ENCODE measurements at regions not wholly inside any gene's neighbourhood (a gene's known extent, or its start where the extent isn't known, plus 50 kb on each side); places are given as distances from the start of the nearest gene placed in this dataset.
"Not testable (repeated sequence)": the region's sequence is repeated elsewhere in the genome, so short reads cannot be mapped to it uniquely, and the experiment has no call there.

GRCh38 chr1:70587872-70588366, 176.9 kb downstream of the CTH start:
- no peak overlapping the region for H3K4ac ChIP-seq (ENCODE audit: low read depth, low read length)
- H2BK15ac ChIP-seq (replicated peaks; ENCODE audit: low read depth) = no peak overlapping the region
- no peaks in the 10 kb centered on the region for H3K36me3 ChIP-seq (ENCODE audit: control insufficient read depth, insufficient read depth, low read length)
- no peak overlapping the region for H2BK120ac ChIP-seq (ENCODE audit: low read depth, low read length)
- no peaks in the 10 kb centered on the region for H3K27me3 ChIP-seq (ENCODE audit: insufficient read depth, low read length, poor library complexity)
- no CpG with 5 or more reads among the region's 3 CpGs for WGBS (ENCODE audit: extremely low coverage, insufficient coverage, low lambda C conversion rate)
- no peak overlapping the region for H3K56ac ChIP-seq (ENCODE audit: low read length)
- H3K23ac ChIP-seq (ENCODE audit: low read length) = no peak overlapping the region
- H4K8ac ChIP-seq (ENCODE audit: low read depth, low read length) = no peak overlapping the region
- H2AK5ac ChIP-seq (ENCODE audit: low read length) = no peak overlapping the region
- no peaks in the 10 kb centered on the region for H3K79me2 ChIP-seq (ENCODE audit: control insufficient read depth, insufficient read depth, low read length)
- H3K4me2 ChIP-seq (ENCODE audit: low read length) = no peak overlapping the region
- no peak overlapping the region for H3K4me3 ChIP-seq (ENCODE audit: low read length)
- H3K4me1 ChIP-seq (ENCODE audit: control insufficient read depth, low read depth, low read length) = no peaks in the 10 kb centered on the region
- H3K27ac ChIP-seq (ENCODE audit: low read depth, low read length) = no peak overlapping the region
- H3K9ac ChIP-seq (ENCODE audit: low read length) = no peak overlapping the region
- H3K79me1 ChIP-seq (ENCODE audit: low read length) = no peaks in the 10 kb centered on the region
- DNase-seq = no peak
- H3K18ac ChIP-seq (ENCODE audit: low read length) = no peak overlapping the region
- no peak overlapping the region for H2BK5ac ChIP-seq (ENCODE audit: low read length)
- no peak overlapping the region for H4K5ac ChIP-seq (ENCODE audit: low read length)

DNA sequence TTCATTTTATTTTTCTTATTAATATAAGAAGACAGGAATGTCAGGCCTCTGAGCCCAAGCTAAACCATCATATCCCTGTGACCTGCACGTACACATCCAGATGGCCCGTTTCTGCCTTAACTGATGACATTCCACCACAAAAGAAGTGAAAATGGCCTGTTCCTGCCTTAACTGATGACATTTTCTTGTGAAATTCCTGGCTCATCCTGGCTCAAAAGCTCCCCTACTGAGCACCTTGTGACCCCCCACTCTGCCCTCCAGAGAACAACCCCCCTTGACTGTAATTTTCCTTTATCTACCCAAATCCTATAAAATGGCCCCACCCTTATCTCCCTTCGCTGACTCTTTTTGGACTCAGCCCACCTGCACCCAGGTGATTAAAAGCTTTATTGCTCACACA, 182.5 kb downstream of the CTH start:
- H2BK5ac ChIP-seq (ENCODE audit: low read length); H3K27ac ChIP-seq (ENCODE audit: low read depth, low read length); H3K4me1 ChIP-seq (ENCODE audit: control insufficient read depth, low read depth, low read length); H2AK5ac ChIP-seq (ENCODE audit: low read length); H4K8ac ChIP-seq (ENCODE audit: low read depth, low read length); H3K79me2 ChIP-seq (ENCODE audit: control insufficient read depth, insufficient read depth, low read length); H3K23ac ChIP-seq (ENCODE audit: low read length); H3K36me3 ChIP-seq (ENCODE audit: control insufficient read depth, insufficient read depth, low read length); H4K5ac ChIP-seq (ENCODE audit: low read length); H3K4ac ChIP-seq (ENCODE audit: low read depth, low read length); H3K27me3 ChIP-seq (ENCODE audit: insufficient read depth, low read length, poor library complexity); H3K56ac ChIP-seq (ENCODE audit: low read length); H2BK15ac ChIP-seq (replicated peaks; ENCODE audit: low read depth); H3K4me3 ChIP-seq (ENCODE audit: low read length); H3K4me2 ChIP-seq (ENCODE audit: low read length); H3K9ac ChIP-seq (ENCODE audit: low read length); H3K79me1 ChIP-seq (ENCODE audit: low read length): not testable (repeated sequence)
- DNase-seq = peak; percentile 73
- Histone ChIP-seq H3K18ac (ENCODE audit: low read length) (peak overlapping the region; percentile 80), H2BK120ac (ENCODE audit: low read depth, low read length) (peak overlapping the region; percentile 21)
- no CpG with 5 or more reads among the region's 3 CpGs for WGBS (ENCODE audit: extremely low coverage, insufficient coverage, low lambda C conversion rate)

GRCh38 chr1:70608815-70609214, 197.7 kb downstream of the CTH start:
- H3K23ac ChIP-seq (ENCODE audit: low read length) = no peak overlapping the region
- no peaks in the 10 kb centered on the region for H3K79me2 ChIP-seq (ENCODE audit: control insufficient read depth, insufficient read depth, low read length)
- H3K36me3 ChIP-seq (ENCODE audit: control insufficient read depth, insufficient read depth, low read length) = no peaks in the 10 kb centered on the region
- no peak overlapping the region for H2BK15ac ChIP-seq (replicated peaks; ENCODE audit: low read depth)
- no peaks in the 10 kb centered on the region for H3K27me3 ChIP-seq (ENCODE audit: insufficient read depth, low read length, poor library complexity)
- no peak overlapping the region for H2AK5ac ChIP-seq (ENCODE audit: low read length)
- WGBS (ENCODE audit: extremely low coverage, insufficient coverage, low lambda C conversion rate) = no CpG with 5 or more reads among the region's 2 CpGs
- no peak overlapping the region for H4K5ac ChIP-seq (ENCODE audit: low read length)
- H3K27ac ChIP-seq (ENCODE audit: low read depth, low read length) = no peak overlapping the region
- H3K9ac ChIP-seq (ENCODE audit: low read length) = no peak overlapping the region
- H3K18ac ChIP-seq (ENCODE audit: low read length) = no peak overlapping the region
- no peak overlapping the region for H4K8ac ChIP-seq (ENCODE audit: low read depth, low read length)
- no peaks in the 10 kb centered on the region for H3K4me1 ChIP-seq (ENCODE audit: control insufficient read depth, low read depth, low read length)
- H3K4ac ChIP-seq (ENCODE audit: low read depth, low read length) = no peak overlapping the region
- H3K79me1 ChIP-seq (ENCODE audit: low read length) = no peaks in the 10 kb centered on the region
- H2BK5ac ChIP-seq (ENCODE audit: low read length) = no peak overlapping the region
- no peak for DNase-seq
- no peak overlapping the region for H3K4me2 ChIP-seq (ENCODE audit: low read length)
- no peak overlapping the region for H2BK120ac ChIP-seq (ENCODE audit: low read depth, low read length)
- H3K4me3 ChIP-seq (ENCODE audit: low read length) = no peak overlapping the region
- no peak overlapping the region for H3K56ac ChIP-seq (ENCODE audit: low read length)

- not testable (repeated sequence) for H3K27me3 ChIP-seq (ENCODE audit: insufficient read depth, low read length, poor library complexity); H3K36me3 ChIP-seq (ENCODE audit: control insufficient read depth, insufficient read depth, low read length); H3K4me2 ChIP-seq (ENCODE audit: low read length); H3K27ac ChIP-seq (ENCODE audit: low read depth, low read length); H2BK120ac ChIP-seq (ENCODE audit: low read depth, low read length); H3K56ac ChIP-seq (ENCODE audit: low read length); H3K9ac ChIP-seq (ENCODE audit: low read length); H3K79me2 ChIP-seq (ENCODE audit: control insufficient read depth, insufficient read depth, low read length); H2BK15ac ChIP-seq (replicated peaks; ENCODE audit: low read depth); H2AK5ac ChIP-seq (ENCODE audit: low read length); DNase-seq; H2BK5ac ChIP-seq (ENCODE audit: low read length); H3K23ac ChIP-seq (ENCODE audit: low read length); H3K79me1 ChIP-seq (ENCODE audit: low read length); H3K4me3 ChIP-seq (ENCODE audit: low read length); H3K18ac ChIP-seq (ENCODE audit: low read length); H3K4ac ChIP-seq (ENCODE audit: low read depth, low read length); H4K5ac ChIP-seq (ENCODE audit: low read length); H3K4me1 ChIP-seq (ENCODE audit: control insufficient read depth, low read depth, low read length); H4K8ac ChIP-seq (ENCODE audit: low read depth, low read length)
- no CpG with 5 or more reads among the region's 3 CpGs for WGBS (ENCODE audit: extremely low coverage, insufficient coverage, low lambda C conversion rate)
These were observed 199.1 kb downstream of the CTH start for GRCh38 chr1:70610164-70610563.

- Histone ChIP-seq H3K4me3 (ENCODE audit: low read length) (no peak overlapping the region), H3K4ac (ENCODE audit: low read depth, low read length) (no peak overlapping the region), H2BK120ac (ENCODE audit: low read depth, low read length) (no peak overlapping the region), H3K36me3 (ENCODE audit: control insufficient read depth, insufficient read depth, low read length) (no peaks in the 10 kb centered on the region), H3K27ac (ENCODE audit: low read depth, low read length) (no peak overlapping the region), H4K5ac (ENCODE audit: low read length) (no peak overlapping the region), H3K9ac (ENCODE audit: low read length) (no peak overlapping the region), H3K79me2 (ENCODE audit: control insufficient read depth, insufficient read depth, low read length) (no peaks in the 10 kb centered on the region), H2BK5ac (ENCODE audit: low read length) (no peak overlapping the region), H3K56ac (ENCODE audit: low read length) (no peak overlapping the region), H3K27me3 (ENCODE audit: insufficient read depth, low read length, poor library complexity) (no peaks in the 10 kb centered on the region), H4K8ac (ENCODE audit: low read depth, low read length) (no peak overlapping the region), H2AK5ac (ENCODE audit: low read length) (no peak overlapping the region), H3K18ac (ENCODE audit: low read length) (no peak overlapping the region), H3K4me1 (ENCODE audit: control insufficient read depth, low read depth, low read length) (no peaks in the 10 kb centered on the region), H2BK15ac (replicated peaks; ENCODE audit: low read depth) (no peak overlapping the region), H3K79me1 (ENCODE audit: low read length) (no peaks in the 10 kb centered on the region), H3K23ac (ENCODE audit: low read length) (no peak overlapping the region), H3K4me2 (ENCODE audit: low read length) (no peak overlapping the region)
- no peak for DNase-seq
- no CpG with 5 or more reads among the region's 3 CpGs for WGBS (ENCODE audit: extremely low coverage, insufficient coverage, low lambda C conversion rate)
These were observed 205.9 kb downstream of the CTH start for GRCh38 chr1:70616946-70617345.

DNA sequence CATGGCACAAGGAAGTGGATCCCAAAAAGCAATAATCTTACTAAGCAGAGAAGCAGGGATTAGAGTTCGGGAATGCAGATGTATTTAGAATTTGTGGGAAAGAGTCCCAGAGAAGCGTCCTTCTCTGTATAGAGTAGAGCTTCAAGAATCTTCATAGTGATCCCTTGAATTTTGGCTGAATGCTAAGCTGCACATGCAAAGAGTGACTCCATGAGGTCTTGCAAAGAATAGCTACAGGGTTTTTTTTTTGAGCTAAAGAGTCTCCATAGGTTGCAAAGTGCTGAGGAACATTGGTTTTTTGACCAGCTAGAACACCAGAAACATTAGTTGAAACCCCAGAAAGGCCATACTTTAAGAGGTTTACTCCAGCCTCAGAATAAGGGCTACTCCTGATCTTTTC, 206.7 kb downstream of the CTH start:
- no peak overlapping the region for H2AK5ac ChIP-seq (ENCODE audit: low read length)
- H3K23ac ChIP-seq (ENCODE audit: low read length) = no peak overlapping the region
- no peaks in the 10 kb centered on the region for H3K4me1 ChIP-seq (ENCODE audit: control insufficient read depth, low read depth, low read length)
- no peak overlapping the region for H3K56ac ChIP-seq (ENCODE audit: low read length)
- H3K27me3 ChIP-seq (ENCODE audit: insufficient read depth, low read length, poor library complexity) = no peaks in the 10 kb centered on the region
- no peaks in the 10 kb centered on the region for H3K79me2 ChIP-seq (ENCODE audit: control insufficient read depth, insufficient read depth, low read length)
- H3K9ac ChIP-seq (ENCODE audit: low read length) = no peak overlapping the region
- H2BK15ac ChIP-seq (replicated peaks; ENCODE audit: low read depth) = no peak overlapping the region
- H3K4me3 ChIP-seq (ENCODE audit: low read length) = no peak overlapping the region
- H4K5ac ChIP-seq (ENCODE audit: low read length) = no peak overlapping the region
- H3K36me3 ChIP-seq (ENCODE audit: control insufficient read depth, insufficient read depth, low read length) = no peaks in the 10 kb centered on the region
- H3K27ac ChIP-seq (ENCODE audit: low read depth, low read length) = no peak overlapping the region
- peak; percentile 62 for DNase-seq
- no peak overlapping the region for H3K18ac ChIP-seq (ENCODE audit: low read length)
- H2BK120ac ChIP-seq (ENCODE audit: low read depth, low read length) = no peak overlapping the region
- no peaks in the 10 kb centered on the region for H3K79me1 ChIP-seq (ENCODE audit: low read length)
- no CpG with 5 or more reads among the region's 2 CpGs for WGBS (ENCODE audit: extremely low coverage, insufficient coverage, low lambda C conversion rate)
- no peak overlapping the region for H3K4ac ChIP-seq (ENCODE audit: low read depth, low read length)
- no peak overlapping the region for H4K8ac ChIP-seq (ENCODE audit: low read depth, low read length)
- no peak overlapping the region for H2BK5ac ChIP-seq (ENCODE audit: low read length)
- H3K4me2 ChIP-seq (ENCODE audit: low read length) = no peak overlapping the region
